Fibroblast of pulmonary artery (primary cell): ENCODE measurements at regions not wholly inside any gene's neighbourhood (a gene's known extent, or its start where the extent isn't known, plus 50 kb on each side); places are given as distances from the start of the nearest gene placed in this dataset.
A peak's percentile ranks its signal among the peaks of the same experiment; 100 is the strongest.

Experiments used
- DNase-seq: peaks from one replicate; pipeline ENCODE4 v3.0.0-alpha.2; 2010; ENCODE audit warnings: low read depth
- H3K4me3 ChIP-seq: replicated peaks from 2 replicates; pipeline ENCODE4 v1.5.1; 2011; ENCODE audit warnings: low read depth, mild to moderate bottlenecking, control low read depth, low read length, moderate library complexity
- TF ChIP-seq, protein P1 (sequence below): IDR thresholded peaks from 2 replicates; pipeline ENCODE4 v1.5.1; 2011; ENCODE audit warnings: mild to moderate bottlenecking, control low read depth, low read length, inconsistent platforms; ENCODE audit errors: missing control alignments

DNA sequence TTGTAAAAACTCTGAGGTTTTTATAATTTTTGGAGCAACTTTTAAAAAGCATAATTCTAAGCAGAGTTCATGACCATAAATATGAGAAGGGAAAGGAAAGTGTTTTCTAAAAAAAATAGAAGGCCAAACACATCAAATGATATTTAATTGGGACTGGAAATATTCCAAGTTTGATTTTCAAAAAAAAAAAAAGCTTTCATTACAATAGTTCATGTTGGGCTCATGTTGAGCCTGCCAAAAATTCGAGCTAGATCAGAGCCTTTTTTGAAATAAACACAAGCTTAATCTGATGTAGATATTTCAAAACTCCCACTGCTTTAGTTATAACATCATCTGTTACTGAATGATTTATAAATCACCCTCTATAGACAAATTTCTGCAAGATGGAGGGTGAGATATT lies 163.4 kb upstream of the DEFB112 start:
- H3K4me3 ChIP-seq, result no peak overlapping the region
- TF ChIP-seq, protein P1, sequence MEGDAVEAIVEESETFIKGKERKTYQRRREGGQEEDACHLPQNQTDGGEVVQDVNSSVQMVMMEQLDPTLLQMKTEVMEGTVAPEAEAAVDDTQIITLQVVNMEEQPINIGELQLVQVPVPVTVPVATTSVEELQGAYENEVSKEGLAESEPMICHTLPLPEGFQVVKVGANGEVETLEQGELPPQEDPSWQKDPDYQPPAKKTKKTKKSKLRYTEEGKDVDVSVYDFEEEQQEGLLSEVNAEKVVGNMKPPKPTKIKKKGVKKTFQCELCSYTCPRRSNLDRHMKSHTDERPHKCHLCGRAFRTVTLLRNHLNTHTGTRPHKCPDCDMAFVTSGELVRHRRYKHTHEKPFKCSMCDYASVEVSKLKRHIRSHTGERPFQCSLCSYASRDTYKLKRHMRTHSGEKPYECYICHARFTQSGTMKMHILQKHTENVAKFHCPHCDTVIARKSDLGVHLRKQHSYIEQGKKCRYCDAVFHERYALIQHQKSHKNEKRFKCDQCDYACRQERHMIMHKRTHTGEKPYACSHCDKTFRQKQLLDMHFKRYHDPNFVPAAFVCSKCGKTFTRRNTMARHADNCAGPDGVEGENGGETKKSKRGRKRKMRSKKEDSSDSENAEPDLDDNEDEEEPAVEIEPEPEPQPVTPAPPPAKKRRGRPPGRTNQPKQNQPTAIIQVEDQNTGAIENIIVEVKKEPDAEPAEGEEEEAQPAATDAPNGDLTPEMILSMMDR, result no peak
- DNase-seq, result no peak

DNA sequence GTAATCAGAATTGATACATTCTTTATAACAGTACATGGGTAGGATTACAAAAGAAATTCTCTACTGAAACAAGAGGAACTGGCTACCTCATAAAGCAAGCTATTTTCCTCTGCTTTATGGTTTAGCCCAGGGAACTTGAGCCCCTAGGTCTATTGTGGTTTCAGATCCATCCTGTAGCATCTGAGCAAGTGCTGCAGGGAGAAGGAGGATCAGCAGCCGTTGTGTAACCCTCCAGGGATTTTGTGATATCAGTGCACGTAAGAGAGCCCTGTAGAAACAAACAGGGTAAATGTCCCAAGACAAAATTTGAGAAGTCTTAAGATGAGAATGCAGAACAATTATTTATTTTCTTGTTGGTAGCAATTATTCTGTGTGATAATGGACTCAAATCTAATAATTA lies 165.2 kb upstream of the DEFB112 start:
- TF ChIP-seq, protein P1, result no peak
- no peak for DNase-seq
- no peak overlapping the region for H3K4me3 ChIP-seq

DNA sequence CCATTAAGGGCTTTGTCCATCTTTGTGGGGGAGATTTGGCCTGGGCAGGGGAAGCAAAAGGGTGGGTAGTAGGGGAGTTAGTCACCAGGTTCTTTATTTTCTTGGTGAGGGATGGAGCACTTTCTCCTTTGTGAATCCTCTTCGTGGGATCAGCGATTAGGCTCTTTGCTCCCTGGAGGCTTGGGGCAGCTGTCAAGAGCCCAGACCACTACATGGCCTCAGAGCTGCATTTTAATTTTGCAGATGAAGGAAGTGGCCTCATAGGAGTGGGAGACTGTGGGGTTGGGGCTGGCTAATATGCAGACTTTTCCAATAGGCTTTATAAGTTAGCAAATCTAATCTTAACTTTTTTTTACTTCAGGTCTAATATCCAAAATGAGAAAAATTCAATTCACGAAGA lies 168.1 kb upstream of the DEFB112 start:
- DNase-seq, result no peak
- H3K4me3 ChIP-seq, result no peak overlapping the region
- TF ChIP-seq, protein P1, result no peak

DNA sequence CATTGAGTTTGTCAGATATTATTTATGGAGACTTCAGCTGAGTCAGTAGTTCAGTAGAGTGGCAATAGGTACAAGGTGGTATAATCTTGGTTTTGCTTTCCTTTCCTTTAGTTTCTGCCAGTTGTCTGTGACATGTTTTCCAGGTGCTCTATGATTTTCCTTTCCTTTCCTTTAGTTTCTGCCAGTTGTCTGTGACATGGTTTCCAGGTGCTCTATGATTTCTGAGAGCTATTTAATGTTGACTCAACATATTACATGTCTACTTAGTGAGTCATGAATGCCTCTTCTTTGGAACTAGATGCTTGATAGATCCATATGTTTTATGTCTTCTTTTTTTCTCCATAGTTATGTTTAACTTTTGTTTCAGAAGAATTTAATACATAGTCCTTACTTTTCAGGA lies 186.4 kb upstream of the DEFB112 start:
- TF ChIP-seq, protein P1, result no peak
- DNase-seq, result no peak
- no peak overlapping the region for H3K4me3 ChIP-seq

DNA sequence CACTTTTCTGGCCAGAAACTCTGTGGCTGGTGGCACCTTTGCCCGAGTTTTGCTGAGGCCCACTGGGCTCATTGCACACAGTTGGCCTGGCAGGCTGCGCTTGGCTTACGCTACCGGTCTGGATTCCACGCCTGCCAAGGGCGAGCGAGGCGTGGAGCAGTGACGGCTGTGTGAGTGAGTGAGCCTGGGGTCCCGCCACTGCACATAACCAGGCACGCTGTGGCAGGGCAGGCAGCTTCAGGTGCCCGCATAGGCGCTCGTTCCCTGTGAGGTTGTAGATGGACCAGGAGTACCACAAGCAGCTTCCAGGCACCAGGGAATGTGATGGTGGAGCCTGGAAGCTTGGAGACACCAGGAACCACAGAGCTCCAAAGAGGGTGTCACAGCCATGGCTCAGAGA lies 190.1 kb upstream of the DEFB112 start:
- no peak for DNase-seq
- H3K4me3 ChIP-seq, result no peak overlapping the region
- TF ChIP-seq, protein P1, result no peak

DNA sequence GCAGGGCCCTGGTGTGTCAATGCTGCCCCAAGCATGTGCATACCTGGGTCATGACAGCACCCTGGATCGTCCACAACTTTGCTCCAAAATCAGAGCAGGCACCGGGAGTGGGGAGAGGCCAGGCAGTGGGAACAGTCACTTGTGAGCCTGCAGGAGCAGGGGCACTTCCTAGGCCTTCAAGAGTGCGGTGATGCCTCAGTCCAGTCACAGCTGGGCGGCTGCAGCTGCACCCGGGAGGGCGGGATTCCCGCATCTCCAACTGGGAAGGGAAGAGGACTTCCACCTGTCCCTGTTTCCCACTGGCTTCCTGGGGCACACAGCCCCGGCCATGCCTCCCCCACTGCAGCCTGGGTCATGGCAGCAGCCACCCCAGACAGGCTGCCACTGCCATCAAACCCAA lies 191.3 kb upstream of the DEFB112 start:
- no peak overlapping the region for H3K4me3 ChIP-seq
- no peak for DNase-seq
- TF ChIP-seq, protein P1, result no peak

DNA sequence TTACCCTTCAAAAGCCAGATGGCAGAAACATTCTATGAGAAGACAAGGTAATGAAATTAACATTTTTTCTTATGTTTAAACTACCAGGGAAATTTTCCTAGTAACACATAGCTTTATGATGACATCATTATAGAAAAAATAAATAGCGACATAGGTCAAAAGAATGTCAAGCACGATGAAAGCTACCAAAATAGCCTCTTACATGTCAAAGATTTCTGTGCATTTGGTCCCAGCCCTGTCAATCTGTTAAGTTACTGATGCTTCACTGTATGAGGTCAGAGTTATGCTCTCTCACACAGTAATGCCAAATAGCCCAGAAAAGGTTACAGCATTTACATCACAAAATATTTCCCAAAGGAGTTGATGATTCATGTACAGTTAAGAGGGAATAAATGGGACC lies 199.8 kb upstream of the DEFB112 start:
- peak; percentile 0 for DNase-seq
- TF ChIP-seq, protein P1, result no peak

More for the DNA sequence above, 199.8 kb upstream of the DEFB112 start:
- no peak overlapping the region for H3K4me3 ChIP-seq
